HG03354 (cell line): ENCODE measurements at regions not wholly inside any gene's neighbourhood (a gene's known extent, or its start where the extent isn't known, plus 50 kb on each side); places are given as distances from the start of the nearest gene placed in this dataset.
A peak's percentile ranks its signal among the peaks of the same experiment; 100 is the strongest.

Source experiments
- ATAC-seq: cut with Tn5 transposase; IDR thresholded peaks from one replicate; pipeline ENCODE4 v1.9.1; 2021; ENCODE audit warnings: mild to moderate bottlenecking; ENCODE audit not compliant: unreplicated experiment, poor library complexity, severe bottlenecking

GRCh38 chr4:37132351-37132974, 112.1 kb upstream of the NWD2 start:
- ATAC-seq: peak; percentile 46

GRCh38 chr4:37132975-37133360, 111.6 kb upstream of the NWD2 start:
- ATAC-seq: no peak

GRCh38 chr4:37138019-37138653, 106.4 kb upstream of the NWD2 start:
- ATAC-seq: peak; percentile 78

- peak; percentile 75 for ATAC-seq
Observed at GRCh38 chr4:37138789-37139188, 105.8 kb upstream of the NWD2 start.

GRCh38 chr4:37139987-37140386, 104.6 kb upstream of the NWD2 start:
- ATAC-seq: no peak

- no peak for ATAC-seq
Observed at GRCh38 chr4:37146260-37146659, 98.3 kb upstream of the NWD2 start.

- no peak for ATAC-seq
Observed at GRCh38 chr4:37157476-37158167, 86.9 kb upstream of the NWD2 start.

- no peak for ATAC-seq
Observed at GRCh38 chr4:37160653-37161052, 83.9 kb upstream of the NWD2 start.

- no peak for ATAC-seq
Observed at GRCh38 chr4:37165844-37166243, 78.7 kb upstream of the NWD2 start.

- no peak for ATAC-seq
Observed at GRCh38 chr4:37169956-37170355, 74.6 kb upstream of the NWD2 start.

- no peak for ATAC-seq
Observed at GRCh38 chr4:37188100-37188499, 56.4 kb upstream of the NWD2 start.
